H1 (cell line): ENCODE measurements at regions not wholly inside any gene's neighbourhood (a gene's known extent, or its start where the extent isn't known, plus 50 kb on each side); places are given as distances from the start of the nearest gene placed in this dataset.
A peak's percentile ranks its signal among the peaks of the same experiment; 100 is the strongest.

Experiments
- CTCF ChIA-PET: fragments of 300-600 bp; sonication (Branson Sonifier 250); formaldehyde crosslinking; loops from one replicate; lab custom pipeline; 2021; ENCODE audit not compliant: partially characterized antibody; lab: Charles Lee
- POLR2A ChIA-PET: fragments of 300-600 bp; sonication (Branson Sonifier 250); formaldehyde crosslinking; loops from one replicate; lab custom pipeline; 2021; ENCODE audit warnings: inconsistent platforms; ENCODE audit not compliant: partially characterized antibody; lab: Charles Lee
- DNase-seq, 2 experiments: peaks; one replicate each; pipeline versions ENCODE4 v3.0.0 to v3.0.0-alpha.2; 2010 to 2022; ENCODE audit warnings: low spot score in 2 of 2, low read depth in 1 of 2, mixed read lengths in 1 of 2
- FAIRE-seq: peaks from 2 replicates; lab custom pipeline; 2011; peaks lifted over from hg19 to GRCh38; lab: Jason Lieb, UNC
- H2AFZ ChIP-seq: 2 replicates; pipeline ENCODE4 v1.8.1; 2012; ENCODE audit warnings: low read length, inconsistent platforms
- H2AK5ac ChIP-seq: 2 replicates; pipeline ENCODE4 v1.6.1; 2013; ENCODE audit warnings: low read depth, low read length
- H2BK120ac ChIP-seq: replicated peaks from 2 replicates; pipeline ENCODE3; 2013; ENCODE audit warnings: low read depth, low read length, inconsistent platforms
- H2BK12ac ChIP-seq: 2 replicates; pipeline ENCODE4 v1.6.1; 2013; ENCODE audit warnings: low read depth, low read length
- H2BK15ac ChIP-seq: 2 replicates; pipeline ENCODE4 v1.6.1; 2013; ENCODE audit warnings: low read length
- H2BK20ac ChIP-seq: 2 replicates; pipeline ENCODE4 v1.6.1; 2013; ENCODE audit warnings: low read length
- H2BK5ac ChIP-seq: 2 replicates; pipeline ENCODE4 v1.6.1; 2013; ENCODE audit warnings: low read depth, low read length
- H3K14ac ChIP-seq: 2 replicates; pipeline ENCODE4 v1.6.1; 2013; ENCODE audit warnings: inconsistent platforms; ENCODE audit not compliant: insufficient read length
- H3K18ac ChIP-seq: 2 replicates; pipeline ENCODE4 v1.6.1; 2013; ENCODE audit warnings: low read length; ENCODE audit errors: extremely low read depth
- H3K23ac ChIP-seq: 2 replicates; pipeline ENCODE4 v1.6.1; 2013; ENCODE audit warnings: inconsistent platforms; ENCODE audit not compliant: insufficient read length
- H3K23me2 ChIP-seq: 2 replicates; pipeline ENCODE4 v1.6.1; 2013; ENCODE audit warnings: low read depth, low read length
- H3K27ac ChIP-seq: 2 replicates; pipeline ENCODE4 v1.6.1; 2011; ENCODE audit warnings: low read depth, low read length, inconsistent platforms
- H3K27me3 ChIP-seq, 4 experiments: replicated peaks in 1 of 4; 1 replicate in 1 of 4; 2 replicates in 3 of 4; pipeline versions ENCODE4 v1.6.1 to v1.8.1; 2011 to 2013; ENCODE audit warnings: low read length in 3 of 4, mild to moderate bottlenecking in 3 of 4, inconsistent platforms in 2 of 4, mixed read lengths in 2 of 4, moderate library complexity in 1 of 4; ENCODE audit not compliant: control insufficient read depth in 3 of 4, insufficient read depth in 3 of 4; ENCODE audit errors: extremely low read depth in 1 of 4
- H3K36me3 ChIP-seq, 4 experiments: 2 replicates each; pipeline versions ENCODE4 v1.6.1 to v1.8.1; 2011 to 2013; ENCODE audit warnings: mild to moderate bottlenecking in 4 of 4, low read length in 3 of 4, moderate library complexity in 2 of 4, control low read depth in 1 of 4, inconsistent platforms in 1 of 4; ENCODE audit not compliant: insufficient read depth in 4 of 4, control insufficient read depth in 2 of 4
- H3K4ac ChIP-seq: replicated peaks from 2 replicates; pipeline ENCODE3; 2013; ENCODE audit warnings: low read length, low read depth, mixed read lengths, inconsistent platforms; ENCODE audit not compliant: insufficient read length
- H3K4me1 ChIP-seq, 4 experiments: replicated peaks in 1 of 4; 1 replicate in 1 of 4; 2 replicates in 3 of 4; pipeline versions ENCODE4 v1.6.1 to v1.8.1; 2011 to 2013; ENCODE audit warnings: low read length in 3 of 4, inconsistent platforms in 2 of 4, mixed read lengths in 1 of 4; ENCODE audit not compliant: insufficient read depth in 4 of 4, control insufficient read depth in 3 of 4
- H3K4me2 ChIP-seq, 2 experiments: 2 replicates each; pipeline versions ENCODE4 v1.6.1 to v1.8.1; 2011 to 2013; ENCODE audit warnings: low read depth in 2 of 2, low read length in 2 of 2, control low read depth in 1 of 2, inconsistent platforms in 1 of 2, mild to moderate bottlenecking in 1 of 2; ENCODE audit not compliant: insufficient read depth in 1 of 2
- H3K4me3 ChIP-seq, 4 experiments: fragments of 200-600, 300-600 bp in 1 of 4; sonication (generic), shearing (Covaris generic), sonication (Bioruptor Twin) in 1 of 4; 2 replicates each; pipeline versions ENCODE4 v1.5.1 to v1.8.1; 2011 to 2016; ENCODE audit warnings: low read length in 4 of 4, low read depth in 3 of 4, control low read depth in 2 of 4, inconsistent platforms in 2 of 4, mild to moderate bottlenecking in 2 of 4, mixed read lengths in 1 of 4, moderate library complexity in 1 of 4; ENCODE audit not compliant: insufficient read depth in 2 of 4; ENCODE audit errors: extremely low read depth in 1 of 4
- H3K56ac ChIP-seq: replicated peaks from 2 replicates; pipeline ENCODE3; 2013; ENCODE audit warnings: low read depth, mild to moderate bottlenecking, mixed read lengths, low read length, inconsistent platforms; ENCODE audit not compliant: insufficient read length
- H3K79me1 ChIP-seq: 2 replicates; pipeline ENCODE4 v1.6.1; 2013; ENCODE audit warnings: low read depth, low read length, control low read depth
- H3K79me2 ChIP-seq, 2 experiments: 2 replicates each; pipeline versions ENCODE4 v1.6.1 to v1.8.1; 2012 to 2013; ENCODE audit warnings: low read length in 2 of 2, mild to moderate bottlenecking in 2 of 2, inconsistent platforms in 1 of 2; ENCODE audit not compliant: insufficient read depth in 2 of 2, control insufficient read depth in 1 of 2
- H3K9ac ChIP-seq, 4 experiments: replicated peaks in 1 of 4; 1 replicate in 1 of 4; 2 replicates in 3 of 4; pipeline versions ENCODE4 v1.6.1 to v1.8.1; 2011 to 2013; ENCODE audit warnings: low read depth in 3 of 4, low read length in 3 of 4, control low read depth in 2 of 4, mild to moderate bottlenecking in 2 of 4, moderate library complexity in 2 of 4, inconsistent platforms in 1 of 4; ENCODE audit errors: extremely low read depth in 1 of 4
- H3K9me3 ChIP-seq, 2 experiments: 2 replicates each; pipeline versions ENCODE4 v1.6.1 to v1.8.1; 2012 to 2013; ENCODE audit warnings: mild to moderate bottlenecking in 2 of 2, moderate library complexity in 2 of 2, control low read depth in 1 of 2, inconsistent platforms in 1 of 2, low read depth in 1 of 2, low read length in 1 of 2, mixed read lengths in 1 of 2; ENCODE audit not compliant: insufficient read depth in 2 of 2
- H4K20me1 ChIP-seq, 2 experiments: replicated peaks in 1 of 2; 2 replicates each; pipeline versions ENCODE3 to v1.8.1; 2011 to 2013; ENCODE audit warnings: inconsistent platforms in 2 of 2, low read length in 2 of 2, mild to moderate bottlenecking in 1 of 2; ENCODE audit not compliant: insufficient read depth in 2 of 2, control insufficient read depth in 1 of 2
- H4K5ac ChIP-seq: 2 replicates; pipeline ENCODE4 v1.6.1; 2013; ENCODE audit warnings: low read length, low read depth, mixed read lengths, inconsistent platforms; ENCODE audit not compliant: insufficient read length
- H4K8ac ChIP-seq: 2 replicates; pipeline ENCODE4 v1.8.0; 2013; ENCODE audit warnings: mild to moderate bottlenecking, moderate library complexity, low read length, inconsistent platforms; ENCODE audit not compliant: insufficient read depth; ENCODE audit errors: extremely low read depth
- H4K91ac ChIP-seq: replicated peaks from 2 replicates; pipeline ENCODE3; 2013; ENCODE audit warnings: low read length, mixed read lengths, inconsistent platforms; ENCODE audit not compliant: insufficient read length
- BCL11A ChIP-seq, 2 experiments: IDR thresholded peaks; one replicate each; pipeline ENCODE4 v1.6.1; 2011; ENCODE audit warnings: low read depth in 2 of 2, low read length in 2 of 2, mild to moderate bottlenecking in 2 of 2
- CREB1 ChIP-seq: IDR thresholded peaks from 2 replicates; pipeline ENCODE4 v1.6.1; 2012; ENCODE audit warnings: inconsistent platforms
- EGR1 ChIP-seq: IDR thresholded peaks from 2 replicates; pipeline ENCODE4 v1.6.1; 2011; ENCODE audit warnings: low read depth, low read length, borderline replicate concordance
- EZH2 ChIP-seq: fragments of 200-600 bp; sonication (generic); IDR thresholded peaks from 2 replicates; pipeline ENCODE4 v1.7.1; 2012; ENCODE audit warnings: low read depth, mild to moderate bottlenecking, moderate library complexity, low read length, inconsistent platforms; ENCODE audit not compliant: severe bottlenecking
- FOSL1 ChIP-seq: IDR thresholded peaks from 2 replicates; pipeline ENCODE4 v1.6.1; 2011; ENCODE audit warnings: mild to moderate bottlenecking, low read depth, low read length, moderate library complexity; ENCODE audit not compliant: insufficient read depth
- HDAC6 ChIP-seq: IDR thresholded peaks from one replicate; pipeline ENCODE4 v1.7.1; 2012; ENCODE audit warnings: low read depth, mild to moderate bottlenecking, inconsistent platforms, low read length, moderate library complexity
- NANOG ChIP-seq: IDR thresholded peaks from 2 replicates; pipeline ENCODE4 v1.6.1; 2011; ENCODE audit warnings: low read length, low read depth, mild to moderate bottlenecking, inconsistent platforms; ENCODE audit not compliant: insufficient read depth, poor library complexity, severe bottlenecking
- POLR2A ChIP-seq, 2 experiments: IDR thresholded peaks; 1 replicate in 1 of 2; 2 replicates in 1 of 2; pipeline ENCODE4 v1.6.1; 2011; ENCODE audit warnings: low read depth in 2 of 2, low read length in 2 of 2, mild to moderate bottlenecking in 2 of 2; ENCODE audit errors: control extremely low read depth in 1 of 2
- POU5F1 ChIP-seq: IDR thresholded peaks from 2 replicates; pipeline ENCODE4 v1.6.1; 2011; ENCODE audit warnings: low read depth, mild to moderate bottlenecking, low read length, moderate library complexity
- RXRA ChIP-seq: IDR thresholded peaks from 2 replicates; pipeline ENCODE4 v1.6.1; 2011; ENCODE audit warnings: low read depth, mild to moderate bottlenecking, low read length, moderate library complexity; ENCODE audit not compliant: insufficient read depth
- SP1 ChIP-seq: IDR thresholded peaks from 2 replicates; pipeline ENCODE4 v1.6.1; 2011; ENCODE audit warnings: low read depth, low read length
- SP4 ChIP-seq: IDR thresholded peaks from 2 replicates; pipeline ENCODE4 v1.6.1; 2012; ENCODE audit warnings: low read length, inconsistent platforms
- SRF ChIP-seq: IDR thresholded peaks from 2 replicates; pipeline ENCODE4 v1.6.1; 2011; ENCODE audit warnings: mild to moderate bottlenecking, low read depth, low read length, moderate library complexity
- SUZ12 ChIP-seq: fragments of 200-600 bp; sonication (generic); IDR thresholded peaks from 2 replicates; pipeline ENCODE4 v1.6.1; 2012; ENCODE audit warnings: mild to moderate bottlenecking, inconsistent platforms, low read length, moderate library complexity, mixed read lengths
- TBP ChIP-seq: IDR thresholded peaks from 2 replicates; pipeline ENCODE4 v1.6.1; 2011; ENCODE audit warnings: low read depth, low read length, improper control_type of control experiment
- YY1 ChIP-seq: IDR thresholded peaks from 2 replicates; pipeline ENCODE4 v1.6.1; 2011; ENCODE audit warnings: low read depth, mild to moderate bottlenecking, low read length
- ZNF274 ChIP-seq: IDR thresholded peaks from 2 replicates; pipeline ENCODE4 v1.7.0; 2012; ENCODE audit warnings: low read length, borderline replicate concordance; ENCODE audit errors: extremely low read depth
- WGBS, 2 experiments: shearing (Covaris generic) in 1 of 2; methylation state at CpG; one replicate each; pipeline versions ENCODE4 v1.1.6 to v1.1.7; 2013 to 2015; ENCODE audit warnings: low lambda C conversion rate in 2 of 2, mixed read lengths in 2 of 2, inconsistent platforms in 1 of 2, low coverage in 1 of 2, missing lambda C conversion rate in 1 of 2; ENCODE audit not compliant: insufficient replicate concordance in 2 of 2, insufficient coverage in 1 of 2, insufficient read length in 1 of 2; ENCODE audit errors: extremely low coverage in 1 of 2, missing lambda C conversion rate in 1 of 2; 5-methylcytosine and 5-hydroxymethylcytosine counted together

GRCh38 chr6:164290101-164290500, 875.6 kb downstream of the QKI start:
- DNase-seq (no peak), FAIRE-seq (no peak)
- 0 out of 8 replicates have a peak, but pooled peaks cover 0 to 2% (median 0%) of the 10 kb centered on the region in 4 experiments for H3K36me3 ChIP-seq
- H3K9me3 ChIP-seq: peaks cover 3 to 4% of the 10 kb centered on the region in 2 experiments; a peak in 3 of 4 replicates
- no peak overlapping the region for H3K27ac ChIP-seq
- H3K4me3 ChIP-seq: no peak overlapping the region
- no peak overlapping the region for H3K4ac ChIP-seq
- H2BK20ac ChIP-seq: no peak overlapping the region
- H2BK15ac ChIP-seq: 0 out of 2 replicates have a peak overlapping the region, but pooled peaks have one; percentile 61
- no peaks in the 10 kb centered on the region for H4K20me1 ChIP-seq
- no peak overlapping the region for H3K4me2 ChIP-seq
- no peaks in the 10 kb centered on the region for H3K23me2 ChIP-seq
- H3K79me1 ChIP-seq: no peaks in the 10 kb centered on the region
- POLR2A ChIA-PET: no interaction called here
- H3K4me1 ChIP-seq: no peaks in the 10 kb centered on the region
- H4K8ac ChIP-seq: no peak overlapping the region
- no peak overlapping the region for H4K5ac ChIP-seq
- no peak overlapping the region for H4K91ac ChIP-seq
- CTCF ChIA-PET: no interaction called here
- H2AFZ ChIP-seq: no peak overlapping the region
- H3K14ac ChIP-seq: no peak overlapping the region
- H2BK12ac ChIP-seq: no peak overlapping the region
- H3K23ac ChIP-seq: no peak overlapping the region
- no peaks in the 10 kb centered on the region for H3K79me2 ChIP-seq
- H3K9ac ChIP-seq: no peak overlapping the region
- H3K18ac ChIP-seq: no peak overlapping the region
- no peaks in the 10 kb centered on the region for H3K27me3 ChIP-seq
- H2AK5ac ChIP-seq: no peak overlapping the region
- H2BK120ac ChIP-seq: no peak overlapping the region
- WGBS, 2 experiments: 91% methylated on average over 3 of the region's 3 CpGs; no CpG with 5 or more reads in 1 of the 2 experiments
- no peak overlapping the region for H3K56ac ChIP-seq
- no peak overlapping the region for H2BK5ac ChIP-seq
- TF ChIP-seq ZNF274: no peak
- TF ChIP-seq EGR1: no peak
- TF ChIP-seq RXRA: no peak
- no peak for TF ChIP-seq EZH2
- no peak for TF ChIP-seq NANOG
- TF ChIP-seq POU5F1: no peak
- TF ChIP-seq TBP: no peak
- no peak for TF ChIP-seq SRF
- no peak for TF ChIP-seq SP4
- TF ChIP-seq FOSL1: no peak
- TF ChIP-seq CREB1: no peak
- no peak for TF ChIP-seq YY1
- TF ChIP-seq SUZ12: no peak
- TF ChIP-seq HDAC6: no peak
- TF ChIP-seq POLR2A (IDR thresholded peaks at IDR 0.05; ENCODE audit: control extremely low read depth in 1 of 2, low read depth in 2 of 2, low read length in 2 of 2): no peak
- TF ChIP-seq SP1: no peak
- no peak for TF ChIP-seq BCL11A (IDR thresholded peaks at IDR 0.05; ENCODE audit: low read depth in 2 of 2, low read length in 2 of 2)
